ENCODE measurements at regions not wholly inside any gene's neighbourhood (a gene's known extent, or its start where the extent isn't known, plus 50 kb on each side); places are given as distances from the start of the nearest gene placed in this dataset.

DNA sequence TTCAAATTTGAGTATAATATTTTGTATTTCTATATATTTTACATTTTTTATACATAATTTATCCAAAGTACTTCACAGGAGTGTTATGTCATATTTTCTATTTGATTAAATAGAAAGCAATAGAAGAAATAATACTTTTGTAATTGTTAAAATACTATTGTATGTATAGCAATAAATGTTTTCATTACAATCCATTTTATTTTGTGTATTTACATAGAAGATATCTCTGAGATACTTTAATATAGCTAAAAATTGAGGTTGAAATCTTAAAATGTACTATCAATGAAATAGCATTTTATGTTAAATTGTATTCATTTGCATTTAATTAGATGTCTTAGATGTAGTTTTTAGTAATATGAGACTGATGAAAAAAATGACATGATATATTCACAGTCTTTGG lies 1109.6 kb upstream of the MIR17HG start:
- TF ChIP-seq, protein P1, sequence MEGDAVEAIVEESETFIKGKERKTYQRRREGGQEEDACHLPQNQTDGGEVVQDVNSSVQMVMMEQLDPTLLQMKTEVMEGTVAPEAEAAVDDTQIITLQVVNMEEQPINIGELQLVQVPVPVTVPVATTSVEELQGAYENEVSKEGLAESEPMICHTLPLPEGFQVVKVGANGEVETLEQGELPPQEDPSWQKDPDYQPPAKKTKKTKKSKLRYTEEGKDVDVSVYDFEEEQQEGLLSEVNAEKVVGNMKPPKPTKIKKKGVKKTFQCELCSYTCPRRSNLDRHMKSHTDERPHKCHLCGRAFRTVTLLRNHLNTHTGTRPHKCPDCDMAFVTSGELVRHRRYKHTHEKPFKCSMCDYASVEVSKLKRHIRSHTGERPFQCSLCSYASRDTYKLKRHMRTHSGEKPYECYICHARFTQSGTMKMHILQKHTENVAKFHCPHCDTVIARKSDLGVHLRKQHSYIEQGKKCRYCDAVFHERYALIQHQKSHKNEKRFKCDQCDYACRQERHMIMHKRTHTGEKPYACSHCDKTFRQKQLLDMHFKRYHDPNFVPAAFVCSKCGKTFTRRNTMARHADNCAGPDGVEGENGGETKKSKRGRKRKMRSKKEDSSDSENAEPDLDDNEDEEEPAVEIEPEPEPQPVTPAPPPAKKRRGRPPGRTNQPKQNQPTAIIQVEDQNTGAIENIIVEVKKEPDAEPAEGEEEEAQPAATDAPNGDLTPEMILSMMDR (IDR thresholded peaks at IDR 0.05): no peak
- no peak for TF ChIP-seq POLR2A (IDR thresholded peaks at IDR 0.05; ENCODE audit: low read length)
- no peak for TF ChIP-seq ESRRA (IDR thresholded peaks at IDR 0.05; ENCODE audit: borderline replicate concordance, low read length)
- no peak for TF ChIP-seq EP300 (IDR thresholded peaks at IDR 0.05)
- TF ChIP-seq, protein P2, sequence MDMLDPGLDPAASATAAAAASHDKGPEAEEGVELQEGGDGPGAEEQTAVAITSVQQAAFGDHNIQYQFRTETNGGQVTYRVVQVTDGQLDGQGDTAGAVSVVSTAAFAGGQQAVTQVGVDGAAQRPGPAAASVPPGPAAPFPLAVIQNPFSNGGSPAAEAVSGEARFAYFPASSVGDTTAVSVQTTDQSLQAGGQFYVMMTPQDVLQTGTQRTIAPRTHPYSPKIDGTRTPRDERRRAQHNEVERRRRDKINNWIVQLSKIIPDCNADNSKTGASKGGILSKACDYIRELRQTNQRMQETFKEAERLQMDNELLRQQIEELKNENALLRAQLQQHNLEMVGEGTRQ (IDR thresholded peaks at IDR 0.05): no peak
- TF ChIP-seq, protein P3, sequence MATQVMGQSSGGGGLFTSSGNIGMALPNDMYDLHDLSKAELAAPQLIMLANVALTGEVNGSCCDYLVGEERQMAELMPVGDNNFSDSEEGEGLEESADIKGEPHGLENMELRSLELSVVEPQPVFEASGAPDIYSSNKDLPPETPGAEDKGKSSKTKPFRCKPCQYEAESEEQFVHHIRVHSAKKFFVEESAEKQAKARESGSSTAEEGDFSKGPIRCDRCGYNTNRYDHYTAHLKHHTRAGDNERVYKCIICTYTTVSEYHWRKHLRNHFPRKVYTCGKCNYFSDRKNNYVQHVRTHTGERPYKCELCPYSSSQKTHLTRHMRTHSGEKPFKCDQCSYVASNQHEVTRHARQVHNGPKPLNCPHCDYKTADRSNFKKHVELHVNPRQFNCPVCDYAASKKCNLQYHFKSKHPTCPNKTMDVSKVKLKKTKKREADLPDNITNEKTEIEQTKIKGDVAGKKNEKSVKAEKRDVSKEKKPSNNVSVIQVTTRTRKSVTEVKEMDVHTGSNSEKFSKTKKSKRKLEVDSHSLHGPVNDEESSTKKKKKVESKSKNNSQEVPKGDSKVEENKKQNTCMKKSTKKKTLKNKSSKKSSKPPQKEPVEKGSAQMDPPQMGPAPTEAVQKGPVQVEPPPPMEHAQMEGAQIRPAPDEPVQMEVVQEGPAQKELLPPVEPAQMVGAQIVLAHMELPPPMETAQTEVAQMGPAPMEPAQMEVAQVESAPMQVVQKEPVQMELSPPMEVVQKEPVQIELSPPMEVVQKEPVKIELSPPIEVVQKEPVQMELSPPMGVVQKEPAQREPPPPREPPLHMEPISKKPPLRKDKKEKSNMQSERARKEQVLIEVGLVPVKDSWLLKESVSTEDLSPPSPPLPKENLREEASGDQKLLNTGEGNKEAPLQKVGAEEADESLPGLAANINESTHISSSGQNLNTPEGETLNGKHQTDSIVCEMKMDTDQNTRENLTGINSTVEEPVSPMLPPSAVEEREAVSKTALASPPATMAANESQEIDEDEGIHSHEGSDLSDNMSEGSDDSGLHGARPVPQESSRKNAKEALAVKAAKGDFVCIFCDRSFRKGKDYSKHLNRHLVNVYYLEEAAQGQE (IDR thresholded peaks at IDR 0.05): no peak
- no peak for TF ChIP-seq HDAC2 (IDR thresholded peaks at IDR 0.05)
- no peak for TF ChIP-seq CHD2 (IDR thresholded peaks at IDR 0.05; ENCODE audit: low read length, partially characterized antibody)
- no peak for TF ChIP-seq RFX5 (IDR thresholded peaks at IDR 0.05)
- TF ChIP-seq, protein P4, sequence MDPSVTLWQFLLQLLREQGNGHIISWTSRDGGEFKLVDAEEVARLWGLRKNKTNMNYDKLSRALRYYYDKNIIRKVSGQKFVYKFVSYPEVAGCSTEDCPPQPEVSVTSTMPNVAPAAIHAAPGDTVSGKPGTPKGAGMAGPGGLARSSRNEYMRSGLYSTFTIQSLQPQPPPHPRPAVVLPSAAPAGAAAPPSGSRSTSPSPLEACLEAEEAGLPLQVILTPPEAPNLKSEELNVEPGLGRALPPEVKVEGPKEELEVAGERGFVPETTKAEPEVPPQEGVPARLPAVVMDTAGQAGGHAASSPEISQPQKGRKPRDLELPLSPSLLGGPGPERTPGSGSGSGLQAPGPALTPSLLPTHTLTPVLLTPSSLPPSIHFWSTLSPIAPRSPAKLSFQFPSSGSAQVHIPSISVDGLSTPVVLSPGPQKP (IDR thresholded peaks at IDR 0.05; ENCODE audit: low read depth, low read length): no peak
- TF ChIP-seq, protein P5, sequence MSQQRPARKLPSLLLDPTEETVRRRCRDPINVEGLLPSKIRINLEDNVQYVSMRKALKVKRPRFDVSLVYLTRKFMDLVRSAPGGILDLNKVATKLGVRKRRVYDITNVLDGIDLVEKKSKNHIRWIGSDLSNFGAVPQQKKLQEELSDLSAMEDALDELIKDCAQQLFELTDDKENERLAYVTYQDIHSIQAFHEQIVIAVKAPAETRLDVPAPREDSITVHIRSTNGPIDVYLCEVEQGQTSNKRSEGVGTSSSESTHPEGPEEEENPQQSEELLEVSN (IDR thresholded peaks at IDR 0.05; ENCODE audit: borderline replicate concordance, low read depth): no peak
- TF ChIP-seq JUNB (IDR thresholded peaks at IDR 0.05): no peak
- no peak for TF ChIP-seq CHD4 (IDR thresholded peaks at IDR 0.05; ENCODE audit: borderline replicate concordance)
